Heart right ventricle (tissue), 16 donors: ENCODE measurements at regions not wholly inside any gene's neighbourhood (a gene's known extent, or its start where the extent isn't known, plus 50 kb on each side); places are given as distances from the start of the nearest gene placed in this dataset.

ENCODE experiments used
- ATAC-seq, 8 donors: fragments of 200-7000 bp; cut with Tn5 transposase; one replicate each; pipeline ENCODE4 v1.9.1; 2020; ENCODE audit warnings: mild to moderate bottlenecking in 8 of 8, moderate library complexity in 8 of 8, moderate number of reproducible peaks in 1 of 8
- DNase-seq, 2 donors: peaks; one replicate each; pipeline ENCODE4 v3.0.0-alpha.2; 2020
- H3K27ac ChIP-seq, 10 donors: fragments of 200-600 bp; sonication (generic) in 2 of 10; one replicate each; pipeline versions ENCODE4 v1.5.0 to v1.8.0; 2020 to 2022; ENCODE audit warnings: mild to moderate bottlenecking in 3 of 10
- H3K27me3 ChIP-seq, 7 donors: fragments of 200-600 bp; one replicate each; pipeline ENCODE4 v1.8.0; 2021 to 2022; ENCODE audit warnings: mild to moderate bottlenecking in 2 of 7
- H3K36me3 ChIP-seq, 9 donors: fragments of 200-600 bp; sonication (generic) in 1 of 9; one replicate each; pipeline versions ENCODE4 v1.5.0 to v1.8.0; 2020 to 2022; ENCODE audit warnings: mild to moderate bottlenecking in 2 of 9
- H3K4me1 ChIP-seq, 9 donors: fragments of 200-600 bp; sonication (generic) in 1 of 9; one replicate each; pipeline versions ENCODE4 v1.5.0 to v1.8.0; 2020 to 2022; ENCODE audit warnings: mild to moderate bottlenecking in 4 of 9
- H3K4me3 ChIP-seq, 10 donors: fragments of 200-600 bp; sonication (generic) in 2 of 10; one replicate each; pipeline versions ENCODE4 v1.5.0 to v1.8.0; 2020 to 2022; ENCODE audit warnings: mild to moderate bottlenecking in 7 of 10, moderate library complexity in 2 of 10
- H3K9me3 ChIP-seq, 11 donors: fragments of 200-600 bp in 10 of 11; sonication (generic) in 2 of 11; one replicate each; pipeline versions ENCODE4 v1.5.0 to v1.8.0; 2013 to 2022; ENCODE audit warnings: mild to moderate bottlenecking in 2 of 11, control low read depth in 1 of 11, moderate library complexity in 1 of 11
- WGBS, 2 donors: extraction: QIAGEN DNeasy Blood & Tissue Kit; methylation state at CpG; one replicate each; pipeline ENCODE4 v1.1.7; 2013; ENCODE audit warnings: inconsistent platforms in 1 of 2; 5-methylcytosine and 5-hydroxymethylcytosine counted together
- intact Hi-C, 10 donors: fragments of 100-400 bp; cut with DNase I; formaldehyde crosslinking; loops; one replicate each; pipeline versions ENCODE4 v1.11.1 to v1.14.2; 2022
- TF ChIP-seq, protein P1 (sequence below), 9 donors: fragments of 200-600 bp; sonication (generic) in 2 of 9; IDR thresholded peaks; one replicate each; pipeline versions ENCODE4 v1.5.0 to v1.8.0; 2021 to 2022; ENCODE audit warnings: antibody characterized with exemption in 9 of 9, mild to moderate bottlenecking in 5 of 9, moderate library complexity in 1 of 9
- donor health status: Arrhythmogenic right ventricular cardiomyopathy.
- donor health status: ischemic (EF 13 %, LVEDD 7.1; RV severe dilation, severe dysfunction).
- donor health status: healthy with polysubstance abuse.
- donor health status: DM: no; HTN: yes; CAD: no.
- donor health status: DM: no; HTN: no; CAD: no.
- donor health status: ischemic (EF 25% LVEDD 6.9; RV normal size, moderate dysfunction).
- donor health status: ischemic (EF 25% LVEDD 5.7; RV mildly dilated, moderate dysfunction).
- donor health status: healthy.
- donor health status: DM: yes; HTN: yes; CAD: no.
- donor health status: Ischemic cardiomyopathy.
- donor health status: ischemic (EF 35%, LVEDD 5.7; RV mildly dilated, moderate dysfunction).
- donor health status: nonischemic (EF 11% LVEDD 7.7; RV severe dilation, severe dysfunction).
- donor health status: DM: yes; HTN: yes; CAD: no.
- donor health status: PGD.
- donor health status: ischemic (EF 29% LVEDD 5.4; RV normal size, mild dysfunction).
- donor health status: nonischemic (EF 23%, LVEDD 6.1; RV moderate dilation, normal function).

DNA sequence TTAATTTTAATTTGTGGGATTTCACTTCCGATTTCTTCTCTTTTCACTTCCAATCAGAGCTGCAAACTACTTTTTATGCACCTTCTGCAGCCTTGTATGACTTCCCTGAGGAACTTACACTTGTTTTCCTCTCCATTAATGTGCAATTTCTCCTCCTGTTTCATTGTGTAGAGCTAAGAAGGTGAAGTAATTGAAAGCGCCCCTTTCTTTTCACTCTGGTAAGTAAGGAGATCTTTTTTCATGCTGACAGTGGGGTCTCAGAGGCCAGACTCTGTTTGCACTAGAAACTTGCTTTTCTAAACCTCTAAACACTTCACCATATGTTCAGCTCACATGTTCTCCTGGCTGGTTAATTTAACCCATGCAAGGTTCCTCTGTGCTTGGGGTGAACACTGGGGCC, 117.0 kb downstream of the FANCF start:
- intact Hi-C loops, result no loop called here
- WGBS, 2 donors, result 76 to 87% methylated on average over 2 of the region's 2 CpGs
- no peaks in the 10 kb centered on the region for H3K9me3 ChIP-seq

DNA sequence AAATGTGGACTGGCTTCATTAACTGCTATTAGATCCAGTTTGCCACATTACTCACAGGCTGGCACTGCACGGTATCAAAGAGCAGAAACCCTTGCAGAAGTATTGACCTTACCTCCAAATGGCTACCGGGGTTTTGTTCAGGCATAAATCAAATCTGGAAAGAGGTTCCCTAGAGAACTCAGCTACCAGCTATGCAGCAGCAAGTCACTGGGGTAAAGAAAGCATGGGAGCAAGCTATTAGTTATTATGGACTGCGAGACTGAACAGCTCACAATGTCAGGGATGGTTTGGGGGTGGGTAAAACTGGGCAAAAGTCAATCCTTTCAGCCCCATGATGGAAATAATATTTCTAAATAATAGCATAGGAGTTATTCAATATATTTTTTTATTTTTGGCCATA, 128.1 kb downstream of the FANCF start:
- H3K4me3 ChIP-seq, result no peak overlapping the region
- no peaks in the 10 kb centered on the region for H3K27me3 ChIP-seq
- TF ChIP-seq, protein P1, sequence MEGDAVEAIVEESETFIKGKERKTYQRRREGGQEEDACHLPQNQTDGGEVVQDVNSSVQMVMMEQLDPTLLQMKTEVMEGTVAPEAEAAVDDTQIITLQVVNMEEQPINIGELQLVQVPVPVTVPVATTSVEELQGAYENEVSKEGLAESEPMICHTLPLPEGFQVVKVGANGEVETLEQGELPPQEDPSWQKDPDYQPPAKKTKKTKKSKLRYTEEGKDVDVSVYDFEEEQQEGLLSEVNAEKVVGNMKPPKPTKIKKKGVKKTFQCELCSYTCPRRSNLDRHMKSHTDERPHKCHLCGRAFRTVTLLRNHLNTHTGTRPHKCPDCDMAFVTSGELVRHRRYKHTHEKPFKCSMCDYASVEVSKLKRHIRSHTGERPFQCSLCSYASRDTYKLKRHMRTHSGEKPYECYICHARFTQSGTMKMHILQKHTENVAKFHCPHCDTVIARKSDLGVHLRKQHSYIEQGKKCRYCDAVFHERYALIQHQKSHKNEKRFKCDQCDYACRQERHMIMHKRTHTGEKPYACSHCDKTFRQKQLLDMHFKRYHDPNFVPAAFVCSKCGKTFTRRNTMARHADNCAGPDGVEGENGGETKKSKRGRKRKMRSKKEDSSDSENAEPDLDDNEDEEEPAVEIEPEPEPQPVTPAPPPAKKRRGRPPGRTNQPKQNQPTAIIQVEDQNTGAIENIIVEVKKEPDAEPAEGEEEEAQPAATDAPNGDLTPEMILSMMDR (IDR thresholded peaks at IDR 0.05), result no peak
- no peaks in the 10 kb centered on the region for H3K4me1 ChIP-seq
- intact Hi-C loops, result no loop called here
- H3K36me3 ChIP-seq, result no peaks in the 10 kb centered on the region
- no peak overlapping the region for H3K27ac ChIP-seq
- no peak for DNase-seq
- no peaks in the 10 kb centered on the region for H3K9me3 ChIP-seq
- ATAC-seq, result no peak
- 83 to 87% methylated on average over 3 of the region's 3 CpGs for WGBS, 2 donors

More for the DNA sequence above, 117.0 kb downstream of the FANCF start:
- ATAC-seq (no peak), DNase-seq (no peak)
- H3K4me1 ChIP-seq, result no peaks in the 10 kb centered on the region
- TF ChIP-seq, protein P1 (IDR thresholded peaks at IDR 0.05), result no peak
- no peak overlapping the region for H3K27ac ChIP-seq
- H3K27me3 ChIP-seq, result peaks cover 0 to 3% (median 0%) of the 10 kb centered on the region in 7 donors
- H3K36me3 ChIP-seq, result no peaks in the 10 kb centered on the region
- no peak overlapping the region for H3K4me3 ChIP-seq

DNA sequence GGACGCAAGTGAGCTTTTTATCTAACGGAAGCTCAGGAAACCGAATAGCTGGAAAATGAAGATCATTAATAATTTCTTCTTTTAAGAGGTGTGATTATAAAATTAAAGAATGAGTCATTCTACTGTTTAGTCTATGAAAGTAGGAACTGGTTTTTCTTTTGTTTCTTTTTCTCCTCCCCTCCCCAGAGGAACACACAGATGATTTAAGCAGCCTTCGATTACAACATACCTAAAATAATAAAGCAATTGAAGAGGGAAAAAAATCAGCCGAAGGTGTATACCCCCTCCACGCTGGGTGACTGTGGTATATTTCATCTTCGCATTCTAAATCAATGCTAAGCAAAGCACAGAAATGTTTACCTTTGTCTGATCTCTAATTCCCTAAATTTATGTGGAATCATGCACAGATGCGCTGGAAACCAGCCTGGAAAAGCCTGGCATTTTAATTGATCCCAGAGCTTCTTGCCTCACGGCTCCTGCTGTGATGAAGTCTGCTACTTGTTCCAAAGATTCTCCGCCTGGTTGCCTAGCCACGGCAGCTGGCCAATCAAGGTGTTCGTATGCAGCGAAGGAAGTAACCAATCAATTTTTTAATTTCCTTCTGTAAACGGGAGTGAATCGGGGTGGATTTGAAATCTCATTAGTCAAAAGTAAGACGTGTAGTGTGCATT, 133.9 kb downstream of the FANCF start:
- ATAC-seq (no peak), DNase-seq (no peak)

DNA sequence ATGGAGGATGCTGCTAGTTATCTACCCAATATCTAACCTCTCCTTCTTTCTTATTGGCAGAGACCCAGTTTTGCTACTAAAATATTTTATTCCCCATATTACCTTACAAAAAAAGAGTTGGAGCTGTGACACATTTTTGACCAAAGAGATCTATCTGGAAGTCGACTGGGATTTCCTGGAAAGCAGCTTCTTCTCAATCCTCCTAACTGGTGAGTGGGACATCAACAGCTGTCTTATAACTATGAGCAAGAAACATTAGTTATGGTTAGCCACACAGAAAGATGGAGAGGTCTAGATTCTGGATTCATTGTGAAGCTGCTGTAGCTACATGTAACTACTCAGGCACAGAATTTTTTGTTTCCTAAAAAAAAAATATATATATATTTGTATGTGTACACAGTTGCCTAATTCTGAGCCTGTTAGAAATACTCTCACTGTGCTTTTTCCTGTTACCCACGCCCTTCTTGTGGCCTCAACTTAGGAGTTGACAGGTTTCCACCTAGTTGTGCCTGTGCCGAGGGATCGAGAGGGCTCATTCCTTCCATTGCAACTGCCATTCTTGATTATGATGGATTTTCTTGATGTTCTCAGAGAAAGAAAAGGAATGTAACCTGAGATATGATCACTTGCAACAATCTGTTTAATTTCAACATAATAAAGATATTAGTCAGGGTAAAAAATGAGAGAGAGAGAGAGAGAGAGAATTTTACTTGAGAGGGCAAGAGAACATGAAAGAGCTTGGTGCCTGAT, 142.0 kb downstream of the SLC17A6 start:
- TF ChIP-seq, protein P1 (IDR thresholded peaks at IDR 0.05), result no peak
- H3K9me3 ChIP-seq, result no peaks in the 10 kb centered on the region
- ATAC-seq, result no peak
- no peak for DNase-seq
- H3K27ac ChIP-seq, result no peak overlapping the region
- H3K4me3 ChIP-seq, result no peak overlapping the region
- H3K4me1 ChIP-seq, result no peaks in the 10 kb centered on the region
- no peaks in the 10 kb centered on the region for H3K36me3 ChIP-seq
- intact Hi-C loops, result no loop called here
- WGBS, 2 donors, result 69 to 74% methylated on average over 4 of the region's 4 CpGs
- no peaks in the 10 kb centered on the region for H3K27me3 ChIP-seq

More for the DNA sequence above, 133.9 kb downstream of the FANCF start:
- Histone ChIP-seq H3K27ac (no peak overlapping the region), H3K27me3 (no peaks in the 10 kb centered on the region), H3K4me3 (no peak overlapping the region), H3K36me3 (no peaks in the 10 kb centered on the region), H3K4me1 (no peaks in the 10 kb centered on the region), H3K9me3 (no peaks in the 10 kb centered on the region)
- TF ChIP-seq, protein P1 (IDR thresholded peaks at IDR 0.05), result no peak
- WGBS, 2 donors, result 78 to 86% methylated on average over 16 of the region's 16 CpGs
- intact Hi-C loops, result no loop called here
